ENCODE measurements at regions not wholly inside any gene's neighbourhood (a gene's known extent, or its start where the extent isn't known, plus 50 kb on each side); places are given as distances from the start of the nearest gene placed in this dataset.

DNA sequence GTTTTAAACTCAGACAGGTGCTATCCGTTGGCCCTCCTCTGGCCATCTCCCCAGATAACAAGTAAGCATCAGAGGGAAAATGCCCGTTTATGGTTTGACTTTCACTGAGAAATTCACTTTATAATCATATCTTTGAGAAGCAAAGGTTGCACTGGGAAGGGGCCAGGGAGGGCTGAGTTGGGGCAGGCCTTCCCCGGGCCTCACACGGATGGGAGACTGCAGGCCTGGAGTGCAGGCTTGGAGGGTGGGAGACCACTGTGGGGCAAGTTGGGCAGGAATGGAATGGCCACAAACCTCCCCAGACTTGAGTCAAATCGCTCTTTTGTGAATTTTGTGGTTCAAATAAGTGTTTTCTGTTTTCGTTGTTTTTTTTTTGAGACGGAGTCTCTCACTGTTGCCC is 451.7 kb downstream of the TSHZ3 start:
- DNase-seq, result no peak

DNA sequence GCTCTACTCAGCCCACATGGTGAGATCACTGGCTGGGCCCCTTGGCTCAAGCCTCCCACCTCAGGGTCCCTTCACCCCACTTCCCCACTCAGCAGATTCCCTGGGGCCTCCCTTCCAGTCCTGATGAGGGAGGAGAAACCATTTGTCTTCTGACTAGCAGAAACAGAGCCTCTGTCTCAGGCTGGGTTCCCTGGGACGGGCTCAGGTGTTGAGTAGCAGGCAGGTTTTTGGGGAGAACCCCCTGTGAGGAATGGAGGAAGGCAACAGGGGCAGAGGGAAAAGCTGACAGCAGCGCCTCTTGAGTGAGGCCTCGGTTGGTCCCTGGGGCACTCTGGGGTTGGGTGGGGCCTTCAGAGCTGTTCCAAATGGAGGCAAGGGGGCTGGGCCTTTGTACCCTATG is 452.2 kb downstream of the TSHZ3 start:
- no peak for DNase-seq

DNA sequence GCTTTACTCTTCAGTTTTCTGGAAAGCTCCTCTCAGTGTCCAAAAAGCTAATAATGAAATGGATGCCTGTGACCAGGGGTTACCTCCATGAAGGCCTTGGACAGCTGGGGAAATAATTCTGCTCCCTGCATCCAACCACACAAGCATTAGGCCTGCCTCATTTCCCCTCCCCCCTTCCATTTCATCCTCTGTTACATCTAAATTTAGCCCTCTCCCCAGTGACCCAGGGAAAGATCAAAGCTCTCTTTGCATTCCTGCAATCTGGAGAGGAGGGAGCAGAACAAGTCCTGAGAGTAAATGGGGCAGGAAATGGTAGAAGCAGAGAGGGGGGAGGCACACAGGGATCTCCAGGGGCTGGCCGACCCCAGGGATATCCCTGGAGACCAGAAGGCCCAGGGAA is 452.7 kb downstream of the TSHZ3 start:
- DNase-seq, result peak; percentile 73

DNA sequence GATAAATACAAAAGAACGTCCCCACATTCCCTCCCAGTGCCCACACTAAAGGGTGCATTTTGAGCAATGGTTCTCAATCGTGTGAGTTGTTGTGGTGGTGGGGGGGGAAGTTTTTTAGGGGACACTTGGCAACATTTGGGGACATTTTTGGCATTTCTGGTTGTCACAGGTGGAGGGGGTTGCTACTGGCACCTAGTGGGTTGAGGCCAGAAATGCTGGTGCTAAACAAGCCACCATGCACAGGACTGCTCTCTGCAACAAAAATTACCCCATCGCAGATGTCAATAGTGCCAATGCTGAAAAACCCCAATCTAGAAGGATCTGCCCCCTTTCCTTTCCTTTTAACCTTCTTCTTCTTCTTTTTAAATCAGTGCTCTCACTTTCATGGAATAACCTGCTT is 453.3 kb downstream of the TSHZ3 start:
- no peak for DNase-seq

DNA sequence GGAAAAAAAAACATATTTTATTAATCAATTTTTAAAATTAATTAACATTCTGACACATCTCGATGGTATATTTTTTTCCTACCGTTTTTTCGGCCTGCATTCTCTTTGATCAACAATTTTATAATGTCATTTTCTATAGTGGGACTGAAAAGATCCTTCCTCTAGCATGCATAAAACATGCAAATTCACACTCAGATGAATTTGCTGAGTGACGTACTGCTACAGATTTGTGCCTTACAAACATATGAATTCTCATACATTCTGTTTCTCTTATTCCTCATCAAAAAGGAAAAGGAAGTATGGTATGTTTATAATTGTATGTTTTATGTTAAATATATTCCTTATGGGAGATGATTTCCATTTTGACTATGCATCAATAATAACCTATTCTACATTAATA is 458.2 kb downstream of the TSHZ3 start:
- no peak for DNase-seq

DNA sequence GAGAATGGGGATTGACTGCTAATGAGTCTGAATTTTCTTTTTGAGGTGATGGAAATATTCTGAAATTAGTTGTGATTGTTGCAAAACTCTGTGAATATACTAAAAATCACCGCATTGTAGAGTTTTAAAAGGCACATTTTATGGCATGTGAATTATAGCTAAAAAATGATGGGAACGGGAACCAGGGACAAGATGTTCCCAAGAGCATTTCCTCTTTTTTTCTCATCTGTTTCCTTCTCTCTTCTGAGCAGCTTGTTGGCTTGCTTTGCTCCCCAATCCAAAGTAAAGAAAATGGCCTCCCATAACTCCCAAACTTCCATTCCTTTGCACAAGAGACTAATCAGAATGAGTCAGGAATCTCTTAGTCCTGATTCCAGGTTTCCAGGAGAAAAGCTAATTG is 459.2 kb downstream of the TSHZ3 start:
- no peak for DNase-seq

DNA sequence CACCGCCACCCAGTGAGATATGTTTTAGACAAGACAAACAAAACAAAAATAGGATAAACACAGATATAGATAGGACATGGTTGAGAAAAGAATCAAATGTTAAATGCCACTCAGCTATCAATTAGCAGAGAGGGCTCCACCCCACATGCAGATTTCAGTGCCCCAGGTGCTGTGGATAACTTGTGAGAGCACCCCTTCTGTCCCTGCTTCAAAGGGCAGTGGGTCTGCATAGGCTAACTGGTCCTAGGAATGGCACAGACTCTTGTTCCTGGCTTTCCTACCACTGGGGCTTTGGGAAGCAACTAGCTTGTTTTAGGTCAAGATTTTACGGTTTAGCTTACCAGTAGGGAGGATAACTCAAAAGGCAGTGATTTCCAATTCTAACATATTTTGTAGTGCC is 460.3 kb downstream of the TSHZ3 start:
- DNase-seq, result no peak

DNA sequence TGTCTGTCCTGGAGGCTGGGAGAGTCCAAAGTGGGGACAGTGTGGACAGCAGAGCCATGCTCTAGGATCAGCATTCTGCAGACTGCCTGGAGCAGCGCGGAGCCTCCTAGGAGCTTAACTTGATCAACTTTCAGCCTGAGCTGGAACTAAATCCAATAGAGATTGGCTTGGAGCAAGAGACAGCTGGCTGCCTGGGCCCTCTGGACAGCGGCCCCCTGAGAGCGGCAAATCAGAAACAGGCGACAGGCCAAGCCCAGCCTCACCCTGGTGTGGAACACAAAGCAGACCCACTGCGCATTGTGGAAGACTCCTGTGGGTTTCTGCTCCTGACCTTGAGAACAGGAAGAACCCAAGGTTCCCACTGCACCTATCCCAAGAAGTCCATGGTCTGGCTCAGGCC is 462.2 kb downstream of the TSHZ3 start:
- DNase-seq, result no peak

DNA sequence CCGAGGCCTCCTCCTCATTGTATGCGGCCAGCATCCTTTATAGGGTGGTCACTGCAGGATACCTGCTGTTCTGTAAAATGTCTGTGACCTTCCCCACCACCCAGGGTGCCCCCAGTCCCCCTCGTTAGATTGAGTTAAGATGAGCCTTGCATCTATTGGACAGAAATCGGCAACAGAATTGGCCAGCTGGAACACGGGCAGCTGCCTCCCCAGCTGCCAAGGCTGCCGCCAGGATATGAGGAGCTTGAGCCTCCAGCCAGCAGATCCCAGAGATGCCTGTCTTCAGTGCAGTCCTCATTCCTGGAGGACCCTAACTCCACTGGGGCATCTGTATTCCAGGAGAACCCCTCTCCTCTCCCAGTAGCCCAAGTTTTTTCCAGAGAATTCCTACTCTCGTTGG is 463.0 kb downstream of the TSHZ3 start:
- no peak for DNase-seq

DNA sequence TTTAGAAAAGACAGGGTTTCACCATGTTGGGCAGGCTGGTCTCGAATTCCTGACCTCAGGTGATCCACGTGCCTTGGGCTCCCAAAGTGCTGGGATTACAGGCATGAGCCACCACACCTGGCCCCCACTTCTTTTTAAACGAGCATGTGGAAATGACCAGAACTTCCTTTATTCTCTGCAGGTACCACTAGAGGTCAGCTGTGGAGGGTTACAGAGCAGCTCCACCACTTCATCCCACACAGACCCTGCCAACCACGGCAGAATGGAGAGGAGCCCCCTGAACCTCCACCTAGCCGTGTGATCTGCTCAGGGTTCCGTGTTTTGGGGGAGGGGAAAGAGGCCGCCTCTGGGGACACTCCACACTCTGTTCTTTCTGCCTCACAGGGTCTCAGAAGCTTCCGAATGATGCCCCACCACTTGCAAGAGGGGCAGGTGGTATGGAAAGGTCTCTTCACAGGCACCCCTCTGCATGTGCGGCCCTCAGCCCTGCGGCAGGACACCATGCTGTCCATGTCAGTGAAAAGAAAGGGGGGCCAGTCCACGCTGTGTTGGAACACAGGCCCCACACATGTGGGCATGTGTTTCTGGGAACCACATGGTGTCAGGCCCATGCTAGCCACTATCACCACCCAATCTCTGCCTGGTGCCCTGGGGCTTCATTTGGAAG is 465.0 kb downstream of the TSHZ3 start:
- no peak for DNase-seq

DNA sequence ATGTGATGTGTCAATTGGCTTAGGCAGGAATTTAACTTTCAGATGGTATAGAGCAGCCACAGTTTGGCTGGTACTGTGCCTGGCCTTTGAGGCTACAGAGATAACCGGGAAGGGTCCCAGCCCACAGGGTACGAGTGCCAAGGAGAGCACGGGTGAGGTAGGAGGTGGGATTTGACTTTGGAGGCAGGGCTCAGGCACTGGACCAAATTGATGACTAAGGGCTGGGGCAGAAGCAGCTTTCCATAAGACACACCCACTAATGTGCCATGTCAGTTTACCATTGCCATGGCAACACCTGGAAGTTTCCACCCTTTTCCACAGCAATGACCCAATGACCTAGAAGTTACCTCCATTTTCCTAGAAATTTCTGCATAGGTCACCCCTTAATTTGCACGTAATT is 466.2 kb downstream of the TSHZ3 start:
- no peak for DNase-seq

DNA sequence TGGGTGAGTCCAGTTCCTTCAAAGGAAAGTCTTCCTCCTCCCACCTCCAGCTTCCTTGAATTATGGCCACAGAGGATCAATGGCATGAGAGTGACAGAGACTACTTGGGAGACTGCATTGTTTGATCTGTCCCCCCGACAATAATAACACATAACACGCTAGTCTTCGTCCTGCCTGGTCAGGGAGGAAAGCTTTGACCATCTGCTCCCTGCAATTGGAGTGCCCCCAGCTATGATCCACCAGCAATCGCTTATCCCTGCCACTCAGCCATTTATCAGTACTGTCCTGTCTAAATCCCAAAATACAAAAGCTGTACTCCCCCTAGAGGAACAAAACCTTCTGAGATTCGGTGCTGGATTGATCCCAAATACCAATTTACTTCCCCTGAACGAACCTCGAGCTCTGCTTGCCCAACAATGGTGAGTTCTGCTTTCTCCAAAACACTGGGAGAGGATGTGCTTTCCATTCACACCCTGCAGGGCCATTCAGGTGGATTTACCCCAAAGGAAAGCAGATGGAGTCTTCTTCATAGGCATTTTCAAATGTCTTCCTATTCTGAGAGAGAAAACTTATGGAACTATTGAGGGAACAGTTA is 466.7 kb downstream of the TSHZ3 start:
- no peak for DNase-seq

DNA sequence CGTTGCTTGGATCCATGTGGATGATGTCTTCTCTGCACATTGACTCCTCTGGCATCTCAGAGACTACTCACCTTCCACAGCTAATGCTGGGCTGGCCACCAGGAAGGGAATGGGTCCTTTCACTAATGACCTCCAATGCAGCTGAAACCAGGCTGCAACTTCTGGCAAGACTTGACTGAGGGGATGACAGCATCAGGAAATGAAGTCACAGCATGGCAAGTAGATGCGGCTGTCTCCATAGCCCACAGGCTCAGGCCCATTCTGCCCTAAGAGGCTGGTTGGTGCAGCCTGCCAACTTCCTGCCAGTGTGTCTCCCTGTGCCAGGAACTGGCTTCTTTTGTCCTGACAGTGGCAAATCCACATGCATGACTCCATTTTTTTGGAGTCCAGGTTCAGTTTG is 467.3 kb downstream of the TSHZ3 start:
- no peak for DNase-seq

DNA sequence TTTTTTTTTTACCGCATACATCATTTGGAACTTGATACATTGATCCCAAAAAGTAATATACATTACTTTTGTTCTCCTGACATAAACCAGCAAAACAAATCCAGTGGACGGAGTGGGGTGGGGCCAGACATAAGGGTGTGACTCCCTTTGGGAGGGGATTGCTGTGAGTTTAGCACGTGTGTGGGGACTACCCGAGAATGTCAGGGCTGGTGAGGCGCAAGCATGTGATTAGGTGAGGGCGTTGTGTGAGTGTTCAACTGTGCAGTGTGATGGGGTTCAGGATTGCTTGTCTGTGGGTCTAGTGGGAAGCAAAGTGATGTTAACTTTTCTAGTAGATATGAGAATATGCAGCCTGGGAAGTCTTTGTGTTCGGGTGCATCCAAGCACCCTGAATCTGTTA is 468.0 kb downstream of the TSHZ3 start:
- no peak for DNase-seq

DNA sequence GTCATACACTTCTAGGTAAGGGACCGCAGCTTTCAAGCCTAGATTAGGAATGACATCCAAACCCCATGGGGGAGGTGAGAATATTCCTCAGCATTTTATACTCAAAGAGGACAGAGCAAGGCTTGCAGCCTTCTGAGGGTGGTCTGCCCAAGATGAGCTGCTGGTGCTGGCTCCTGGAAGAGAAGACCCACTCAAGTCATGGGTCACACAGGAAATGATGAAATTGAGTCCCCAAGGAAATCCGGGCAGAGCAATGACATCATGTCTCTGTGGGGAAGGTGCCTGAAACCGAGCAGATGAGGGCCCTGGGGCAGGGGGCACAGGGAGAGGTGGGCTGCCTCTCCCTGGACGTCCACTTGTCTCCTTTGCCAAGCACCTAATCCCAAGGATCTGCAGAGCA is 468.7 kb downstream of the TSHZ3 start:
- no peak for DNase-seq

DNA sequence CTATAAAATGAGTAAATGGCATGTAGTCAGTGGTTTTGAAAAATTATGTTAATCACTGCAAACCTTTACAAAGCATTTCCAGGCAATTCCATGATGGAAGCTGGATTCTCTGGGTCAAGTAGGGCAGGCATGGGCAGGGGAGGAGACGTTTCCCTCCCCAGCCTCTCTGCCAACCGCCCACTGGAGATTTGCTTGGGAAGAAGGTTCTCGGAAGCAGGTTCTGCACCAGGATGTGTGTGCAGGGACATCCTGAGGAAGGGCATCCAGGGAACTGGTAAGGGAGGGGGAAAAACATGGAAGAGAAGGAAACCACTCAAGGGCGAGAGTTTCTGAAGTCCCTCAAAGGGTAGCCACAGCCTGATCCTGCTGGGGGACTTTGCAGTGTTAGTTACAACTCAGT is 469.1 kb downstream of the TSHZ3 start:
- no peak for DNase-seq

DNA sequence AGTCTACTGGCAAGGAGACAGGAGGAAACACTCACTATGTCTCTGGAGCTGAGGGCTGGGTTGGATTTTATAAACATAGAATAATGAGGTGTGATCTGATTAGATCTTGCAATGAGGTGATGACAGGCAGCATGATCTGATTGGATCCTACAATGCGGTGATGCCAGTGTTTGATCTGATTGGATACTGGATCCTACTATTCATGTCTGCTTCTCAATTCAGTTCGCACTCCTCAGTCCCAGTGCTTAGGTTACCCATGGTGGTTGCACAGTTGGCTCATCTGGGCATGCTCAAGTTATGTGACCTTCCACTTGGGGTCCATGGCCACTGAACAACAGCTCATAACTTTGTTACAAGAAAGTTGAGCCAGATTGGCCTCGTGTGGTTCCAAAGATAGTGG is 469.5 kb downstream of the TSHZ3 start:
- no peak for DNase-seq

DNA sequence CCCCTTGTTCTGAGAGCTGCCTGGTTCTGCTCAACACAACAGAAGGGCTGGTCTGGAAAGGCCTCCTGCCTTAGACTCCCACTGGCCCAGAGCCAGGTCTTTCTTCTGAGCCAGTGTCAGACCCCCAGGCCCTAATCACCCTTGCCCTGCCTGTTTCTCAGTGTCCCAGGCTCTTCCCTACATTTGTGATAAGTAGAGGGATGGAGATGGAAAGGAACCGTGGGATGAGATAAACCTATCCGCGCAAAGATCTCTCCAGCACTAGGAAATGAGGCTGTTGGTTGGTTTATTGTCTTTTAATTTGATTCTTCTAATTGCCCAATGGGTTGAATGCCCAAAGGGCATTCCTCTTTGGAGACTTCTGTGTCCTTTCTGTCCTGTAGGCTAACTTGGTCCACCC is 470.0 kb downstream of the TSHZ3 start:
- no peak for DNase-seq

DNA sequence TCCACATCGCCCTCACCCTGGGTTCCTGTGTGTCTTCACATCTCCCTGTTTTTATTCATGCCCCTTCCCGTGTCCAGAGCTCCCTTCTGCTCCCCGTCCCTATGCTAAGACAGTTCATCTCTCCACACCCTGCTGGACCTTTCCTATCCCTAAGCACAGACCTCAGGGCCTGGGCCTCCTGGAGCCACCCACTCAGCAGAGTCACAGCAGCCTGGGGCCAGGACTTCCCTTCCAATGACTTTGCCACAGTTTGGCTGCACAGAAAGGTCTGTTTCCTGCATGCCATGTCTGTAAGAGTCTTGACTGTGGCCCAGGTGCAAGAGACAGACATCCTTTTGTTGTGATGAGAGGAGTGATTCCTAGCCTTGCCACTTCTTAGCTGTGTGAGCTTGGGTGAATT is 470.7 kb downstream of the TSHZ3 start:
- no peak for DNase-seq

DNA sequence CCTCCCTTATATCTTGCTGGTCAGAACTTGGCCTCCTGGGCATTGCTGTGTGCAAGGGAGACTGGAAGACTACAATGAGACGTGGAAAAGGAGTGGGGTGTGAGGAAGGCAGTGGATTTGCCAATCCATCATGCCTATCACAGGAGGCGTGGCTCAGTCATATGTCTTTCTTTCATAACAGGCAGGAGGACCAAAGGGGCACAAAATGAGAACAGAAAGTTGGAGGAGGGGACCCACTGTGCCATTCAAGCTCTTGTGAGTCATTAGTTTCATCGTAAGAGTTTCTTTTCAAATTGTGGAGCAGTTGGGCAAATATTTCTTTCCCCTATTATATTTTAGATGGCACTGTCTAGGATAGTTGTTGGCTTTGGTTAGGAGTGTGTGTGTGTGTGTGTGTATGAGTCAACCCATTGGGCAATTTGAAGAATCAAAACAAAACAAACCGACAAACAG is 471.5 kb downstream of the TSHZ3 start:
- DNase-seq, result no peak

DNA sequence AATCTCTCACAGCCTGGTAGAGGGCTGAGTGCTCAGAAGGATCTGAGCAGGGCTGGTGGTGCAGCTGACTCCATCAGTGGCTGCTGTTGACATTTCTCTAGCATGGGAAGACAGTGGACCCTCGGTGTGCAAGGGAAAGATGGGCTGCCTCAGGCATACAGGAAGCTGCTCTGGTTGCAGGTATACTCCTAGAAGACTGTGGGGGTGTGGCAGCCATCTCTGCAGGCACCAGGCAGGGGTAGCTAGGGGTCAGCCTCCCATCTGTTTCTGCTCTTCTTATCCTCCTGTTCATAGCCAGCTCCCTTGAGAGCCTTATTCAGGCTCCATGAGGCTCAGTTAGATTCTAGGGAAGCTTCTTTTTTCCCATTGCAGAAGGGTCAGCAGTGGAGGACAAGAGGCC is 475.5 kb downstream of the TSHZ3 start:
- DNase-seq, result no peak

DNA sequence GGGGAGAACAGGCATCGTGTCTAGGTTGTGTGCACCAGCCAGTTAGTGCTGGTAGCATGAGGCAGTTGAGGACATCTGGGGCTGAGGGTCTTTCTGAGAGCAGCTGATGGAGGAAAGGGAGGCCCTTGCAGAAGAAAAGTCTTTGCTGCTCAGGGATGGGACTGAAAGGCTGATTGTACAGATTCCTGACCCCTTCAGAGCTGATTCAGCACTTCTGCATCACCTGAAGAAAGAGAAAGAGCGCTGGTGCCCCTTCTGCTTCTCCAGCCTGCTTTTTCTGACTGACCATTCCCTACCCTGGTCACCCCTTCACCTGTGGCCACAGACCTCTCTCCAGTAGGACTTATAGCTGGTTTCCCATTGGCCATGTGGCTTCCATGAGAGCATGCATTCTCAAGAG is 476.2 kb downstream of the TSHZ3 start:
- DNase-seq, result no peak

DNA sequence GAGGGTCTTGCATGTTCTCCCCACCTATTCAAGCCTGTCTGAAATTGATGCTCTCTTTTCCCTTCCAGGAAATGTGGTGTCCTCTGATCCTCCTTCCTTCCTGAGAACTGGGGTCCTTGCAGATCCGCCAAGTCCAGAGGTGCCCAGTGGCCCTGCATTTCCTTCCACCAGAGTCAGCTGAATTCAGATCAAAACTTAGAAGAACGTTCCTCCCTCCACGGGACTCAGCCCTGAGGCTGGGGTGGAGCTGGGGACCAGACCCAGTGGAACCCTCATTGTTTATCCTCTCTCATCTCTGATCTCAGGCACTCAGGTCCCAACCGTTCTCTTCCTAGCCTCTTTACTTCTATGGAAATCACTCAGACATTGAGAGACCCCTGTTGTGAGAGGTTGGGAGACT is 477.3 kb downstream of the TSHZ3 start:
- no peak for DNase-seq

DNA sequence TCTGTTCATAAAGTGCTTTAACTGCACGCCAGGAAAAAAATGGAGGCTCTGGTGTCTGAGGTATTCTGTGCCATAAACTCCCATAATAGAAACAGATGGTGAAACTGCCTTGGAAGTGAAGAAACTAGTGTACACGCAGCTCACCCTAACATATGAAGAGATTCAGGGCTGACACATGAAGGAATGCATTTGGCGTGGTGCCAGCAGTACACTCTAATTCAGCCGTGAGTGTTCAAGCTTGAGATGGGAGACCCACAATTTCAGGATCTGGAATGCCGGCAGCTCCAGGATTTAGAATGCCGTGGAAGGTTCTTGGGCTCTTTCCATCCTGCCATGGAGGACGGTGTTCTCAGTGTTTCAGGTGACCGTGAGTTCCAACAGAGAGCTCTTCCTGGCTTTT is 478.4 kb downstream of the TSHZ3 start:
- DNase-seq, result peak; percentile 54

DNA sequence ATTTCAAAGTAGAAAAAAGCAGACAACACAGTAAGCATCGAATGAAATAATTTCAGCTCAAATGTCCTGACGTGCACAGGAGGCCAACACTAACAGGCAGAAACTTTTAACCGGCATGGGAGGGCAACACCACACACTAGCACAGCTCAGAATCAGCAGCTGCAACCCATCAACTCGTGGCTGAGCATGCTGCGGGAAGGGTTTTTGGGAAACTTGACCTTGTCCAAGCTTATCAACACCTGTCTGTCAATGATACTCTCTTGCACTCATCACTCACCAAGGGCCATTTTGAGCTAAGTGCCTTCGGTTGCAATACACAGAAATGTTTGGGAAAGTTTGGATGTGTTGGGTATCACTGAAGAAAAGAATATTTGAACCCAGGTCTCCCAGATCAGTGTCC is 483.7 kb downstream of the TSHZ3 start:
- DNase-seq, result no peak
